GM12878 (cell line): ENCODE measurements at regions not wholly inside any gene's neighbourhood (a gene's known extent, or its start where the extent isn't known, plus 50 kb on each side); places are given as distances from the start of the nearest gene placed in this dataset.

Source experiments
- ATAC-seq: fragments of 200-7000 bp; cut with Tn5 transposase; 3 replicates; pipeline ENCODE4 v1.9.1; 2020; ENCODE audit warnings: mild to moderate bottlenecking, moderate library complexity
- BruUV-seq: library from RNA; stranded (reverse); fragments of 400-500 nt; replicated peaks from 2 replicates; lab custom pipeline; 2021; lab: Mats Ljungman, UMichigan
- CTCF ChIA-PET: fragments of 300-600 bp; sonication (Branson Sonifier 250); formaldehyde crosslinking; extraction: SDS; loops from one replicate; lab custom pipeline; 2021; ENCODE audit warnings: inconsistent platforms; lab: Yijun Ruan, JAX
- POLR2A ChIA-PET: fragments of 350-600 bp; formaldehyde crosslinking; extraction: SDS; loops from one replicate; lab custom pipeline; 2021; ENCODE audit warnings: inconsistent platforms; lab: Charles Lee
- RAD21 ChIA-PET: fragments of 300-600 bp; sonication (Branson Sonifier 250); formaldehyde crosslinking; loops from one replicate; lab custom pipeline; 2023; ENCODE audit warnings: antibody characterized with exemption; ENCODE audit not compliant: unreplicated experiment; lab: Charles Lee
- SMC1A ChIA-PET: fragments of 300-600 bp; sonication (Branson Sonifier 250); formaldehyde crosslinking; loops from one replicate; lab custom pipeline; 2023; ENCODE audit not compliant: unreplicated experiment, uncharacterized antibody; lab: Charles Lee
- DNase-seq: peaks from one replicate; pipeline ENCODE4 v3.0.0-alpha.2; 2011; ENCODE audit warnings: low read depth, low spot score
- FAIRE-seq: peaks from 3 replicates; lab custom pipeline; 2011; peaks lifted over from hg19 to GRCh38; lab: Jason Lieb, UNC
- H2AFZ ChIP-seq: 2 replicates; pipeline ENCODE4 v1.6.0; 2011; ENCODE audit warnings: low read depth, low read length, control low read depth; ENCODE audit not compliant: control insufficient read depth
- H3K27ac ChIP-seq: 2 replicates; pipeline ENCODE4 v1.5.1; 2011; ENCODE audit warnings: control low read depth; ENCODE audit not compliant: control insufficient read depth, insufficient read depth
- H3K27me3 ChIP-seq, 2 experiments: replicated peaks in 1 of 2; 2 replicates each; pipeline versions ENCODE4 v1.6.0 to v1.6.1; 2011; ENCODE audit warnings: low read length in 1 of 2; ENCODE audit not compliant: control insufficient read depth in 2 of 2, insufficient read depth in 2 of 2
- H3K36me3 ChIP-seq, 2 experiments: 2 replicates each; pipeline ENCODE4 v1.5.1; 2011; ENCODE audit warnings: low read length in 1 of 2; ENCODE audit not compliant: control insufficient read depth in 2 of 2, insufficient read depth in 2 of 2
- H3K4me1 ChIP-seq: 2 replicates; pipeline ENCODE4 v1.6.1; 2011; ENCODE audit warnings: mild to moderate bottlenecking, low read length, moderate library complexity, mixed read lengths; ENCODE audit not compliant: control insufficient read depth, insufficient read depth
- H3K4me2 ChIP-seq: 2 replicates; pipeline ENCODE4 v1.6.0; 2011; ENCODE audit warnings: control low read depth; ENCODE audit not compliant: control insufficient read depth, insufficient read depth
- H3K4me3 ChIP-seq: fragments of 200-600 bp; sonication (generic); 2 replicates; pipeline ENCODE4 v1.5.1; 2016
- H3K79me2 ChIP-seq: 2 replicates; pipeline ENCODE4 v1.6.0; 2011; ENCODE audit warnings: low read length; ENCODE audit not compliant: control insufficient read depth, insufficient read depth
- H3K9ac ChIP-seq: 2 replicates; pipeline ENCODE4 v1.8.0; 2011; ENCODE audit warnings: low read length, control low read depth, mixed read lengths; ENCODE audit not compliant: control insufficient read depth, insufficient read depth
- H3K9me3 ChIP-seq: replicated peaks from 3 replicates; pipeline ENCODE4 v1.5.1; 2011; ENCODE audit warnings: mild to moderate bottlenecking, low read length; ENCODE audit not compliant: control insufficient read depth, insufficient read depth
- H4K20me1 ChIP-seq: 2 replicates; pipeline ENCODE4 v1.6.0; 2011; ENCODE audit not compliant: control insufficient read depth, insufficient read depth
- CHD1 ChIP-seq: IDR thresholded peaks from 2 replicates; pipeline ENCODE4 v1.6.1; 2012; ENCODE audit warnings: low read depth, low read length, improper control_type of control experiment
- CUX1 ChIP-seq: IDR thresholded peaks from 2 replicates; pipeline ENCODE4 v1.6.1; 2012; ENCODE audit warnings: improper control_type of control experiment, low read depth, low read length; ENCODE audit not compliant: insufficient replicate concordance
- E2F4 ChIP-seq: IDR thresholded peaks from 2 replicates; pipeline ENCODE4 v1.6.1; 2012; ENCODE audit warnings: low read depth, low read length, improper control_type of control experiment
- E2F8 ChIP-seq: fragments of 450-650 bp; IDR thresholded peaks from 2 replicates; pipeline ENCODE4 v1.6.1; 2018; ENCODE audit warnings: mild to moderate bottlenecking, low read depth, moderate library complexity; ENCODE audit not compliant: partially characterized antibody
- FOXK2 ChIP-seq: fragments of 450-650 bp; IDR thresholded peaks from 2 replicates; pipeline ENCODE4 v1.6.1; 2017; ENCODE audit warnings: mild to moderate bottlenecking, moderate library complexity
- HCFC1 ChIP-seq: fragments of 150-350 bp; IDR thresholded peaks from 2 replicates; pipeline ENCODE4 v1.6.1; 2014; ENCODE audit warnings: low read length
- JUND ChIP-seq: IDR thresholded peaks from 2 replicates; pipeline ENCODE4 v1.6.1; 2012; ENCODE audit warnings: low read depth, mild to moderate bottlenecking, low read length, improper control_type of control experiment, moderate library complexity
- KAT2A ChIP-seq: conservative IDR thresholded peaks from 2 replicates; pipeline ENCODE4 v1.6.1; 2011; ENCODE audit warnings: low read depth, low read length; ENCODE audit not compliant: control insufficient read depth
- MYB ChIP-seq: fragments of 150-350 bp; IDR thresholded peaks from 2 replicates; pipeline ENCODE4 v1.6.1; 2014; ENCODE audit warnings: mild to moderate bottlenecking, low read depth, low read length, borderline replicate concordance
- SIX5 ChIP-seq: IDR thresholded peaks from 2 replicates; pipeline ENCODE4 v1.6.1; 2011; ENCODE audit warnings: mild to moderate bottlenecking, low read depth, low read length, moderate library complexity; ENCODE audit not compliant: severe bottlenecking
- SUPT20H ChIP-seq: IDR thresholded peaks from 2 replicates; pipeline ENCODE4 v1.6.1; 2011; ENCODE audit warnings: low read depth, mild to moderate bottlenecking, low read length, moderate library complexity, borderline replicate concordance; ENCODE audit not compliant: control insufficient read depth
- whole genome bisulfite sequencing: methylation state at CpG from one replicate; pipeline ENCODE4 v1.1.6; 2016; ENCODE audit warnings: low lambda C conversion rate; ENCODE audit not compliant: insufficient replicate concordance, insufficient coverage; ENCODE audit errors: missing lambda C conversion rate; 5-methylcytosine and 5-hydroxymethylcytosine counted together
- in situ Hi-C: fragments of 300-500 bp; cut with MboI; formaldehyde crosslinking; loops from 9 replicates; pipeline ENCODE4 v1.14.3; 2018; ENCODE audit warnings: mixed read lengths
- intact Hi-C: fragments of 100-400 bp; cut with micrococcal nuclease; formaldehyde crosslinking; loops from one replicate; pipeline ENCODE4 v1.14.2; 2022; ENCODE audit not compliant: unreplicated experiment

- no peaks in the 10 kb centered on the region; a peak in 2 of 4 replicates for H3K27me3 ChIP-seq
- WGBS: 42% methylated on average over 13 of the region's 13 CpGs
- H3K9me3 ChIP-seq: no peaks in the 10 kb centered on the region
- in situ Hi-C loops: no loop called here
- no peak overlapping the region for H2AFZ ChIP-seq
- ChIA-PET CTCF (no interaction called here), POLR2A (no interaction called here), RAD21 (no interaction called here), SMC1A (no interaction called here)
- ATAC-seq (no peak), FAIRE-seq (no peak), DNase-seq (no peak)
- TF ChIP-seq JUND (no peak), SIX5 (no peak), CUX1 (no peak), E2F8 (no peak), FOXK2 (no peak), CHD1 (no peak), MYB (no peak), KAT2A (no peak), E2F4 (no peak), SUPT20H (no peak), HCFC1 (no peak)
- H4K20me1 ChIP-seq: no peaks in the 10 kb centered on the region
- no peak overlapping the region for H3K4me3 ChIP-seq
- H3K27ac ChIP-seq: no peak overlapping the region
- H3K9ac ChIP-seq: no peak overlapping the region
- no peaks in the 10 kb centered on the region for H3K36me3 ChIP-seq
- H3K4me1 ChIP-seq: no peaks in the 10 kb centered on the region
- intact Hi-C loops: no loop called here
- no peaks in the 10 kb centered on the region for H3K79me2 ChIP-seq
- BruUV-seq: no TSS peak
- no peak overlapping the region for H3K4me2 ChIP-seq
Observed at GRCh38 chr11:45745065-45745811, 59.7 kb upstream of the SLC35C1 start.
